Activated CD8-positive, alpha-beta T cell treated with anti-CD3 and anti-CD28 coated beads for 36 hours (primary cell): ENCODE measurements at regions not wholly inside any gene's neighbourhood (a gene's known extent, or its start where the extent isn't known, plus 50 kb on each side); places are given as distances from the start of the nearest gene placed in this dataset.

Source experiments
- ATAC-seq: fragments of 200-7000 bp; cut with Tn5 transposase; one replicate; pipeline ENCODE4 v1.10.0; 2021; ENCODE audit warnings: mild to moderate bottlenecking, moderate library complexity
- CTCF ChIA-PET: fragments of 350-600 bp; sonication (Branson Sonifier 250); formaldehyde crosslinking; loops from one replicate; lab custom pipeline; 2021; ENCODE audit warnings: antibody characterized with exemption; lab: Charles Lee
- POLR2A ChIA-PET: fragments of 350-600 bp; sonication (Branson Sonifier 250); formaldehyde crosslinking; loops from one replicate; lab custom pipeline; 2021; ENCODE audit warnings: antibody characterized with exemption; lab: Charles Lee
- DNase-seq: peaks from one replicate; pipeline ENCODE4 v3.0.0-alpha.2; 2020
- H3K27ac Mint-ChIP-seq: one replicate; pipeline ENCODE4 v1.8.0; 2021; ENCODE audit warnings: mild to moderate bottlenecking, mixed read lengths
- H3K27me3 Mint-ChIP-seq: one replicate; pipeline ENCODE4 v1.8.0; 2021; ENCODE audit warnings: mixed read lengths
- H3K36me3 Mint-ChIP-seq: one replicate; pipeline ENCODE4 v1.8.0; 2021; ENCODE audit warnings: low read depth, mixed read lengths
- H3K4me1 Mint-ChIP-seq: one replicate; pipeline ENCODE4 v1.8.0; 2021; ENCODE audit warnings: low read depth, mixed read lengths
- H3K4me3 Mint-ChIP-seq: one replicate; pipeline ENCODE4 v1.8.0; 2021; ENCODE audit warnings: mild to moderate bottlenecking, moderate library complexity, mixed read lengths
- H3K9me3 Mint-ChIP-seq: one replicate; pipeline ENCODE4 v1.8.0; 2021; ENCODE audit warnings: mixed read lengths
- CTCF ChIP-seq: fragments of 200-600 bp; IDR thresholded peaks from one replicate; pipeline ENCODE4 v1.8.0; 2022; ENCODE audit warnings: antibody characterized with exemption, mild to moderate bottlenecking
- intact Hi-C: fragments of 100-400 bp; cut with micrococcal nuclease; formaldehyde crosslinking; loops from one replicate; pipeline ENCODE4 v1.10.0; 2022

GRCh38 chr2:47295981-47296635, 73.0 kb upstream of the EPCAM start:
- Mint-ChIP-seq H3K36me3 (no peaks in the 10 kb centered on the region), H3K27ac (no peak overlapping the region), H3K27me3 (no peaks in the 10 kb centered on the region), H3K4me1 (peaks cover 8% of the 10 kb centered on the region), H3K4me3 (no peak overlapping the region), H3K9me3 (no peaks in the 10 kb centered on the region)
- DNase-seq (no peak), ATAC-seq (no peak)
- TF ChIP-seq CTCF = no peak
- intact Hi-C loops = no loop called here
- ChIA-PET POLR2A (no interaction called here), CTCF (no interaction called here)

DNA sequence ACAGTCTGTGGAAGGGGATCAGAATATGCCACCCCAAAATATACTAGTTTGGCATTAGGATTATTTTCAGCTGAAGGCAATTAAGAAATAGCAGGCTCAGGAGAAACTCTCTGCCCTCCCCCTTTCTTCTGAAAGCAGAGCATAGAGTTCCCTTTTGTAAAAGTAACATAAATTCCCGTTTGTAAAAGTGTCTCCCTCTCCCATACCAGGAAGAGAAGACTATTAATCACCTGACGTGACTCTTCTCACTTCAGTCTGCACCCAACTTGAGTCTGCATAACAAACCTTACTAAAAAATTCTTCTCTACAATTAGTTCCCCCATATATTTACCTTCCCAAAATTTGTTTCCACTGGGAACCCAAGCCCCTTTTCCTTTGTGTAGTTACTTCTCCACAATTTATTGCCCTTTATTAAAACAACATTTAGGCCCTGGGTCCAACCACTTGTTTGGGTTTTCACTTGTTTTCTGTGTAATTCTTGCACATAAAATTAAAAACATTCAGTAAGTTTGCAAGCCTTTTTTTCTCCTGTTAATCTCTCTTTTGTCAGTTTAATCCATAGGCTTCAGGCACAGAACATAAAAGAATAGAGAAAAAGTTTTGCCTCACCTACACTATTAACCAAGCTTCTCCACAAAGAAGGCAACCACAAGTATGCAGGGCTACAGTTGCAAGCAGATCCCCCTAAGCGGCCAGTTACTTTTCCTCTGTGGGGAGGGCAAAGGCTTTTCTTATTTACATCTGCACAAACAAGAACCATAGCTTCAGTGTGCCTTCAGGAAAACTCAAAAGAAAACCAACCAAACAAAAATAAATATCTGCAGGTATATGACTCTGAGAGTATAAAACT, 73.8 kb upstream of the EPCAM start:
- Mint-ChIP-seq H3K9me3 (no peaks in the 10 kb centered on the region), H3K27me3 (no peaks in the 10 kb centered on the region), H3K4me3 (no peak overlapping the region), H3K27ac (no peak overlapping the region), H3K36me3 (no peaks in the 10 kb centered on the region), H3K4me1 (peaks cover under 1% of the 10 kb centered on the region)
- no peak for TF ChIP-seq CTCF
- CTCF ChIA-PET = no interaction called here
- DNase-seq = no peak
- no peak for ATAC-seq
- intact Hi-C loops = no loop called here
- POLR2A ChIA-PET = no interaction called here

DNA sequence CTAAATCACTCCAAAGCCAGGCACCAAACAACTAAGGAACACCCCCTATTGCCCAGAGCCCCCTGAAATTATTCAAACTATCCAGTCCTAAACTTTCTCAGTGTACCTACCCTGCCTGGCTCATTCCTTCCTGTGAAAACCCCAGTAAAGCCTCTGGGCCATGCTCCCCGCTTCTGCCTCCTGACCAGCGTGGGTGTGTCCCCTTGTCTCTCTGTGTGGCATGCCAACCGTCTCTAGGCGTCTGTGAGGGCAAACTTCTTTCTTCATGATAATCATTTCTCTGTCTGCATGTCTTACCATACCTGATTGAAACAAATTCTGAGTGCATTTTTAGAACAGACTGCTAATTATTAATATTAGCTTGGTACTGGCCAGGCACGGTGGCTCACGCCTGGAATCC, 75.1 kb upstream of the EPCAM start:
- H3K27me3 Mint-ChIP-seq = no peaks in the 10 kb centered on the region
- no peaks in the 10 kb centered on the region for H3K36me3 Mint-ChIP-seq
- H3K27ac Mint-ChIP-seq = no peak overlapping the region
- TF ChIP-seq CTCF = no peak
- no peaks in the 10 kb centered on the region for H3K9me3 Mint-ChIP-seq
- intact Hi-C loops = no loop called here
- H3K4me1 Mint-ChIP-seq = no peaks in the 10 kb centered on the region
- ATAC-seq (no peak), DNase-seq (no peak)
- CTCF ChIA-PET = interaction anchor here (1.0 kb wide), 1 partner anchor 12 kb away, joined by 3 read pairs; no protein-coding TSS in a partner anchor
- H3K4me3 Mint-ChIP-seq = no peak overlapping the region
- POLR2A ChIA-PET = no interaction called here

- Mint-ChIP-seq H3K9me3 (no peaks in the 10 kb centered on the region), H3K27me3 (no peaks in the 10 kb centered on the region), H3K4me1 (no peaks in the 10 kb centered on the region), H3K36me3 (no peaks in the 10 kb centered on the region), H3K27ac (no peak overlapping the region), H3K4me3 (no peak overlapping the region)
- DNase-seq = no peak
- ATAC-seq = no peak
- intact Hi-C loops = no loop called here
- no peak for TF ChIP-seq CTCF
- CTCF ChIA-PET = no interaction called here
- POLR2A ChIA-PET = no interaction called here
Observed at GRCh38 chr2:47288864-47289263, 80.2 kb upstream of the EPCAM start.

DNA sequence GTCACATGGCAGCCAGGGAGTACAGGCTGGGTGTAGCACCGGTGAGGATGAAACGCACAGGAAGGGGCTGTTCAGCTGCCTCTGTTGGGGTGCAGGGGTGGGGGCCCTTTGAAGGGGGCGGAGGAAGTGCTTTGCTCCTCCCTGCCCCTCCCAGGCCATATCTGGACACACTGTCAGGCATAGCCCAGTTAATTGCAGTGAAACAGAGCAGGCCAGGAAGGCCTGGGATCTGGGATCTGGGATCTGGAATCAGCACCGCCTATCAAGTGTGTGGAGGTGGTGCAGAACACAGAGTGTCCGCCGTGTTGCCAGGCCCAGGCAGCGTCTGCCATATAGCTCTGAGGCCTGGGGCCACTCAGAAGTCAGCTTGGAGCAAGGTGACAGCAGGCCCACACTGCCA, 85.5 kb upstream of the EPCAM start:
- intact Hi-C loops = no loop called here
- no peak for TF ChIP-seq CTCF
- POLR2A ChIA-PET = no interaction called here

More for the DNA sequence above, 85.5 kb upstream of the EPCAM start:
- Mint-ChIP-seq H3K9me3 (no peaks in the 10 kb centered on the region), H3K4me1 (no peaks in the 10 kb centered on the region), H3K36me3 (no peaks in the 10 kb centered on the region), H3K27ac (no peak overlapping the region), H3K27me3 (peaks cover 4% of the 10 kb centered on the region), H3K4me3 (no peak overlapping the region)
- ATAC-seq = no peak
- CTCF ChIA-PET = interaction anchor here (2.5 kb wide), 1 partner anchor 11 kb away, joined by 14 read pairs; no protein-coding TSS in a partner anchor
- DNase-seq = no peak
